ENCODE measurements at regions not wholly inside any gene's neighbourhood (a gene's known extent, or its start where the extent isn't known, plus 50 kb on each side); places are given as distances from the start of the nearest gene placed in this dataset.

- H4K20me1 ChIP-seq (ENCODE audit: control insufficient read depth, insufficient read depth, insufficient read length): no peaks in the 10 kb centered on the region
- TF ChIP-seq, protein P1, sequence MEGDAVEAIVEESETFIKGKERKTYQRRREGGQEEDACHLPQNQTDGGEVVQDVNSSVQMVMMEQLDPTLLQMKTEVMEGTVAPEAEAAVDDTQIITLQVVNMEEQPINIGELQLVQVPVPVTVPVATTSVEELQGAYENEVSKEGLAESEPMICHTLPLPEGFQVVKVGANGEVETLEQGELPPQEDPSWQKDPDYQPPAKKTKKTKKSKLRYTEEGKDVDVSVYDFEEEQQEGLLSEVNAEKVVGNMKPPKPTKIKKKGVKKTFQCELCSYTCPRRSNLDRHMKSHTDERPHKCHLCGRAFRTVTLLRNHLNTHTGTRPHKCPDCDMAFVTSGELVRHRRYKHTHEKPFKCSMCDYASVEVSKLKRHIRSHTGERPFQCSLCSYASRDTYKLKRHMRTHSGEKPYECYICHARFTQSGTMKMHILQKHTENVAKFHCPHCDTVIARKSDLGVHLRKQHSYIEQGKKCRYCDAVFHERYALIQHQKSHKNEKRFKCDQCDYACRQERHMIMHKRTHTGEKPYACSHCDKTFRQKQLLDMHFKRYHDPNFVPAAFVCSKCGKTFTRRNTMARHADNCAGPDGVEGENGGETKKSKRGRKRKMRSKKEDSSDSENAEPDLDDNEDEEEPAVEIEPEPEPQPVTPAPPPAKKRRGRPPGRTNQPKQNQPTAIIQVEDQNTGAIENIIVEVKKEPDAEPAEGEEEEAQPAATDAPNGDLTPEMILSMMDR (conservative IDR thresholded peaks at IDR 0.05): no peak
- H3K79me1 ChIP-seq (ENCODE audit: insufficient read depth, low read depth, low read length, poor library complexity, severe bottlenecking): no peaks in the 10 kb centered on the region
- H2AFZ ChIP-seq (ENCODE audit: low read length): no peak overlapping the region
- Mint-ChIP-seq H3K27me3 (ENCODE audit: low read depth) (no peaks in the 10 kb centered on the region), H3K9me3 (no peaks in the 10 kb centered on the region), H3K4me3 (no peak overlapping the region), H3K27ac (no peak overlapping the region), H3K4me1 (peaks cover 0 to 3% of the 10 kb centered on the region in 2 experiments; a peak in 1 of 4 replicates), H3K36me3 (ENCODE audit: insufficient read depth in 1 of 3, low read depth in 3 of 3) (no peaks in the 10 kb centered on the region)
- H3K18ac ChIP-seq (ENCODE audit: insufficient read length, low read depth, low read length): no peak overlapping the region
- H3K79me2 ChIP-seq (ENCODE audit: insufficient read depth, low read length): no peaks in the 10 kb centered on the region
- no peak overlapping the region for H2BK120ac ChIP-seq (ENCODE audit: low read depth, low read length, poor library complexity, severe bottlenecking)
- H3K23me2 ChIP-seq (ENCODE audit: insufficient read length, low read depth, low read length, poor library complexity, severe bottlenecking): no peaks in the 10 kb centered on the region
- H3K9me3 ChIP-seq (ENCODE audit: control insufficient read depth, low read depth, low read length): no peaks in the 10 kb centered on the region
- WGBS (ENCODE audit: extremely low coverage, insufficient read length, low lambda C conversion rate): no CpG with 5 or more reads among the region's 3 CpGs
- H3K4me1 ChIP-seq (ENCODE audit: insufficient read depth, low read length): no peaks in the 10 kb centered on the region
- H3K4ac ChIP-seq (ENCODE audit: low read depth, low read length): no peak overlapping the region
- H3K27me3 ChIP-seq (ENCODE audit: insufficient read depth, low read length): no peaks in the 10 kb centered on the region
- H2BK20ac ChIP-seq (ENCODE audit: low read depth, low read length, poor library complexity, severe bottlenecking): no peak overlapping the region
- H4K5ac ChIP-seq (ENCODE audit: insufficient read length, low read depth, low read length): no peak overlapping the region
- DNase-seq: no peak
- H3K56ac ChIP-seq (ENCODE audit: insufficient read length, low read depth, low read length): no peak overlapping the region
- H3K27ac ChIP-seq (ENCODE audit: insufficient read length, low read depth, low read length): no peak overlapping the region
- H2BK5ac ChIP-seq (ENCODE audit: insufficient read length, low read length): no peak overlapping the region
- H4K8ac ChIP-seq (replicated peaks; ENCODE audit: insufficient read length, low read depth, low read length): no peak overlapping the region
- H2AK5ac ChIP-seq (ENCODE audit: insufficient read length, low read length): no peak overlapping the region
- no peak overlapping the region for H3K23ac ChIP-seq (ENCODE audit: insufficient read length, low read depth, low read length)
- H2BK15ac ChIP-seq (ENCODE audit: low read depth, low read length): no peak overlapping the region
- H3T11ph ChIP-seq (ENCODE audit: low read length): no peak overlapping the region
- H3K9ac ChIP-seq (ENCODE audit: extremely low read depth, insufficient read length, low read length): no peak overlapping the region
- H4K91ac ChIP-seq (ENCODE audit: insufficient read length, low read depth, low read length): no peak overlapping the region
- no peak overlapping the region for H3K14ac ChIP-seq (ENCODE audit: insufficient read depth, low read length)
- H3K4me2 ChIP-seq (ENCODE audit: insufficient read depth, insufficient read length, low read length): no peak overlapping the region
- no peak overlapping the region for H2BK12ac ChIP-seq (ENCODE audit: insufficient read length, low read depth, low read length)
These were observed 831.1 kb upstream of the PRMT6 start for GRCh38 chr1:106225403-106225802.

All from H9 (cell line).